RPMI8226 (cell line): ENCODE measurements at regions not wholly inside any gene's neighbourhood (a gene's known extent, or its start where the extent isn't known, plus 50 kb on each side); places are given as distances from the start of the nearest gene placed in this dataset.

Source experiments
- DNase-seq: peaks from one replicate; pipeline ENCODE4 v3.0.0-alpha.2; 2015

- DNase-seq = no peak
Measured at GRCh38 chr14:42248131-42248530, 641.5 kb downstream of the LRFN5 start.

DNA sequence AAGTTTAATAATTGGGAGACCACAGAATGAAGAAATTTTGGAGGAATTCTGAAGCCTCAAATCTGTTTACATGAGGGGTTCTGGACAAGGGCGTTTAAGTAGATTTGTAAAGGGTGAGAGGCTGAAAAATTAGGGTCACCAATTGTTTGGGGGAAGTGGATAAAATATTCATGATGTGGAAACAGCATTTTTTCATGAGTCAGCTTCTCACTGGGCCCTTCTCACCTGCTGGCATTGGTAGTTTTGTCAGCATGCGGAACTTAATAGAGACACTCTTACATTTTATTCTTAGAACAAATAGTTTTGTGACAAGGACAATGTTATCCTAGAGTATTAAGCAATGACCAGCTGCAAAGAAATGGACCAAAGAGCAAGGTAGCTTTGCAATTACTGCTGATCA lies 634.4 kb downstream of the LRFN5 start:
- no peak for DNase-seq

- DNase-seq = no peak
Measured at GRCh38 chr14:42229976-42230375, 623.3 kb downstream of the LRFN5 start.

DNA sequence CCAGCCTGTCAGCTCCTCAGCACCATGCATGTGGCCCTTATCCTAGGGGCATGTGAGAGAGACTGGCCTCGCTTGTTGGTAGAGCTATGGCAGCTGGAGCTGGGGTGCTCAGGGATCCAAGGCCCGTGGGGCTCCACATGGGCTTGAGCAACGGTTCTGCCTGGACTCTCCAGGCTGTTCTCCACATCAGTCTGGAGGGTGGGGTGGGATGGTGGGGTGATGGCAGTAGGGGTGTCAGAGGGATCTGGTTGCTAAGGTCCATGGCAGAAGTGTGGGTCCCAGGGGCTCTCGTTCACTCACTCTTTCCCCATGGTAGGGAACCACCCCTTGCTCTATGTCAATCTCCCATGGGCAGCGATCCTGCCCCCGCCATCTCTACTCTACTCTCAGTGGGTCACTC lies 622.6 kb downstream of the LRFN5 start:
- DNase-seq = no peak

DNA sequence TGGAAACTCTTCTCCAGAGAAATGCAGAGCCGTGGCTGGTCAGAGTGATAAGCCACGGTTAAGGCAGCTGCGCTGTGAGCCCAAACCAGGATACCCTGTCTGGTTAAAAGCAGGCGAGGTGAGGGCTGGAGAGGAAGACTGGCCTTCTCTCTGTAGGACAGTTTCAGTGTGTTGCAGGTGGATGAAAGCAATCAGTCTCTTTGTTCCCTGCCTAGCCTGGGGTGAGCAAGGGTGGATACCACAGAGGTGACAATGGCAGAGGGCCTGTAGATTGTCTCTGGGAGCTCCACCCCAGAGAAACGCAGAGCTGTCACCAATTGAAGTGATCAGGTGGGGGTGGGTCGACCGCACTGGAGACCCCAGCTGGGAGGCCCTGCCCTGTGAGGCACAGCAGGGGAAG lies 621.9 kb downstream of the LRFN5 start:
- DNase-seq = no peak

DNA sequence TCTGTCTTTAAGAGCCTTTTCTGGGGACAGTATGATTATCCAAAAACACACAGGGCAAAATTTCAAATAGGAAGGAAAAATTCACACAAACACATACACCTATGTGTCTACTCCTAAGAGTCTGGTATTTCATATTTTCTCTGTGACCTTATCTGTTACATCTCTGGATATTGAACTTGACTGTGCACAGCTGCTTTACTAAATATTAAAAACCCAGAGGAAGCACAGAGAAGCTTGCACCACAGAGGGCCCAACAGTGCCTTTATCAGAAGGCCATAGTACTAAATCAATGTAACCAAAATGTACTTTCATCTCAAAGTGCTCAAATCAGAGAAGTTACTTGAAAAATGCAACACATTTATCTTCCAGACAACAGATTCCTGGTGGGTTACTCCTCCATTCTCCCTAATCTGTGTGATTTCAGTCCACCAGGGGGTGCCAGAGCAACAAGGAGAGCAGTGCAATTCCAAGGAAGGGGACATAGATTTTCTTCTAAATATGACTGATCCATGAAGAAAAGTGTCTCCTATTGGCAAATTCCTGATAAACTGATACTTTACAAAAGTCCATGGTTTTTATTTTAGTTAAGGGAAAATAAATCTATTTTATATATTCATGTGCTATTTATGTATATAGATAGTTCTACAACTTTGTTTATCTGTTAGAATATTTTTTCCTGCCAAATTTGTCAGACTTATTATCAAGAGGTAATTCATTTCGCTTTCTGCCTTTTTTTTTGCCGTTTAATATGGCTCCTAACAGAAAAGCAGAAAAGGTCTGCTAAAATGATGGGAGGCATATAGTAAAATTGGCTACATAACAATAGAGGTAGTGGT lies 617.6 kb downstream of the LRFN5 start:
- DNase-seq = peak; percentile 46

- DNase-seq = peak; percentile 82
Measured at GRCh38 chr14:42222924-42223471, 616.3 kb downstream of the LRFN5 start.

GRCh38 chr14:42214981-42215491 lies 608.4 kb downstream of the LRFN5 start:
- DNase-seq = no peak

GRCh38 chr14:42200957-42201356 lies 594.3 kb downstream of the LRFN5 start:
- no peak for DNase-seq

GRCh38 chr14:42198010-42198409 lies 591.3 kb downstream of the LRFN5 start:
- no peak for DNase-seq

DNA sequence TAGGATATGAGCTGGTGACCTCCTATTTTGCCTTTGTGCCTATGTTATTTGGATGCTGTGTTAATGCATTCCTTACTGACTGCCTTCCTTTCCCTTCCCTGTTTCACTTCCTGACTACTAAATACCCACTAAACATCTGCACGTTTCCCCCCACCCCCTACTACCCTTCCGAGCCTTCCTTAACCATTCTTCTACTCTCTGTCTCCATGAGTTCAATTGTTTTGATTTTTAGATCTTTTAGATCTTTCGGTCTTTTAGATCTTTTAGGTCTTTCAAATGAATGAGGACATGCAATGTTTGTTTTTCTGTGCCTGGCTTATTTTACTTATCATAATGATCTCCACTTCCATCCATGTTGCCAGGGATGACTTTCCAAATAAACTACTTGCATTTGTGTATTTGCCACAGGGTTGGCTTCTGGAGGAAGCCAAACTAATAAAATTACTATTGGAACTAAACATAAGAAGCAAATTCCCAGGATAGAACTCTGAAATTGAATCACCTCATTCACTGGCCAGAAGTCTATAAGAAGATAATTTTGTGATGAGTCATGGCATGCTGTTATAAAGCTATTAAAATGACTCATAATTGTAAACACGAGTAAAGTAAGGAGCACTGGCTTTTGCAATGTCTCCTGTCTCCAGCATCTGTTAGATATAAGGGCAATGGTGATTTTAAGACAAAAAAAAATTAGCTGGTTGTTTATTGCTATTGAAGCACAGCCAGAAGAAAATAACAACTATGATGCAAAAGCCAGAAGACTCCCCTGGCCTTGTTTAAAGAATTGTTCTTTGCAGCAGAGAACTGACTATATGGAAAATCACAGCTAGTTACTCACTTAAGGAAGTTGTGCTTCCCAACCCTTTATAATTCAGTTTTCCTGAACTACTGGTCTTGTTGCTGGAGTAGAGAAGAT lies 586.3 kb downstream of the LRFN5 start:
- DNase-seq = no peak

DNA sequence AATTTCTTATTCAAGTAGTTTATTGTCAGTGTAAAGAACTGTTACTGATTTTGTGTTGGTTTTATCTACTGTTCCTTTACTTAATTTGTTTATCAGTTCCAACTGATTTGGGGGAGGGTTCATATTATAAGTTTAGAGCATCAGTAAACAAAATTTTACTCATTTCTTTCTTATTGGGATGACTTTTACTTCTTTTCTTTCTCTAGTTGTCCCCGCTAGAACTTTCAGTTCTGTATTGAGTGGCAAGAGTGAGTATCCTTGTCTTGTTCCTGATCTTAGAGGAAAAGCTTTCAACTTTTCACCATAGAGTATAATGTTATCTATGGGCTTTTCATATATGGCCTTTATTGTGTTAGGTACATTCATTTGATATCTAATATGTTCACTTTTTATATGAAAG lies 584.1 kb downstream of the LRFN5 start:
- DNase-seq = no peak

GRCh38 chr14:42187846-42188245 lies 581.2 kb downstream of the LRFN5 start:
- no peak for DNase-seq

GRCh38 chr14:42185718-42186117 lies 579.0 kb downstream of the LRFN5 start:
- no peak for DNase-seq

- DNase-seq = no peak
Measured at GRCh38 chr14:42174357-42174756, 567.7 kb downstream of the LRFN5 start.

DNA sequence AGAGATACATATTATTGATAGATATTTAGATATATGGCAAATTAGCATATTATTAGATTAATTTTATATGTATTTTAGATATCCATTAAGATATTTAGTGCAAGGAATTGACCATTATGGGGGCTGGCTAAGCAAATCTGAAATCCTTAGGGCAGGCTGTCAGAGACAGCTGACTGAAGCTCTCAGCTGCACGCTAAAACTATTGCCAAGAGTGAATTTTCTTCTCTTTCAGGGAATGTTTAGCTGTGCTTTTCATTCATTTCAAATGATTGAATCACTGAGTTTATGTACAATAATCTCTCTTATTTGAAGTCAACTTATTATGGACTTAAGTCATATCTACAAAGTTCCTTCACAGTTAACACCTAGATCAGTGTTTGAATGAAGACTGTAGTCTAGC lies 566.5 kb downstream of the LRFN5 start:
- DNase-seq = no peak

DNA sequence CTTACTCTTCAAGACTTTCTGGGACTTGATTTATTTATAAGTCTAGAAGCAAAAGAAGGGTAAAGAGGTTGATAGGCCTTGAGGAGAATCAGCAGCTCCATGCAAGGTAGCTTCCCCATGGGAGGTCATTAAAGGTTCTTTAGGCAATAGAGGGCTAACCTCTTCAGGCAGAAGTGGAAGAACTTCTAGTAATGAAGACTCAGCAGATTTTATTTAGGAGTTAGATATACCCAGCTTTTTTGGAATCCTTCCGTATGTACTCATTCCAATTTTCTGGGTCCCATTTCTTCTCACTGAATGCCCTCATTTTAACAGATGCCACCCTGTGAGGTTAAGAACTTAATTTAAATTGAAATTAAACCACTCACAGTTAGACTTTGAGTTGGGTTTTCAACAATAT lies 565.6 kb downstream of the LRFN5 start:
- no peak for DNase-seq

DNA sequence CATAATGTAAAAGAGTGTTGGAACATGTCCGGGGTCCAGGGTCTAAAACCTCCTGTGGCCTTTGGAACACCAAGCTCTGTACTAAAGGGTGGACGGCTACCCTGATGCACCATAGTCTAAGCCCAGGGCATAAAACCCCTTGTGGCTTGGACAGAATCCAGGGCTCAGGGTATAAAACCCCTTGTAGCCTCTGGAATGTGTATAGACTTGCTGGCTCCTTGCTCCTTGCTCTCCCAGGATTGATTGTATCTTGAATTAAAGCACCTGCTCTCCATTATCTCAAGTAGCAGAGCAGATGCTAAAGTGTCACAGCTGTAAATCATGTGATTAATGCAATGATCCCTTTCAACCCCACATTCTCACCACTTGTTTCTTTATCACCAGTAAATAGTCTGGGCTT lies 556.5 kb downstream of the LRFN5 start:
- no peak for DNase-seq

GRCh38 chr14:42159138-42159537 lies 552.5 kb downstream of the LRFN5 start:
- no peak for DNase-seq

DNA sequence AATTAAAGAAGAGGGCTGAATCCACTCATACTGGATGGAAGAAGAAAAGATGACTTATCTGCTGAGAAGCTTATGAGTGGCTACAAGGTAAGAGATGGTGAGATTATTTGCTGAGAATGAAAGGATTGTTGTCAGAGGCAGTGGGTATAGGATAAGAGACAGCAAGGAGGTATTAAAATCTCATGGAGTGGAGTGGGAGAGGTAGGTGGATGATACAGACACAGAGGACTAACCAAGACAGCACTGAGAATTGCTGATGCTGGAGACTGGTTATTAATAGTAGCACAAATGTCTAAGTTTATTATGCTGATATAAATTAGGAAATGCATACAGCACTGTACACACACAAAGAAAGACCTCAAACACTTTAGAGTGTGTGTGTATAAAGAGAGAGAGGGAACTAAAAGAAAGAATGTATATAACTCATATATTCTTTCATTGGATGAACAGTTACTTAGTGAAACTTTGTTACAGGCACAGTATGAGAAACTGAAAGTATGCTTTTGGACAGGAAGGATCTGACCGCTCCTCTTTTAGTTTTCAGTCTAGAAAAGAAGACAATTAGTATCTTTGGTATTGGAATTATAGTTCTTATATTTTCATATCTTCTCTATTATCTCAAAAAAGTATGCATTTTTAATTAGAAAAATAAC lies 543.1 kb downstream of the LRFN5 start:
- peak; percentile 2 for DNase-seq

GRCh38 chr14:42145766-42146165 lies 539.1 kb downstream of the LRFN5 start:
- DNase-seq = no peak

DNA sequence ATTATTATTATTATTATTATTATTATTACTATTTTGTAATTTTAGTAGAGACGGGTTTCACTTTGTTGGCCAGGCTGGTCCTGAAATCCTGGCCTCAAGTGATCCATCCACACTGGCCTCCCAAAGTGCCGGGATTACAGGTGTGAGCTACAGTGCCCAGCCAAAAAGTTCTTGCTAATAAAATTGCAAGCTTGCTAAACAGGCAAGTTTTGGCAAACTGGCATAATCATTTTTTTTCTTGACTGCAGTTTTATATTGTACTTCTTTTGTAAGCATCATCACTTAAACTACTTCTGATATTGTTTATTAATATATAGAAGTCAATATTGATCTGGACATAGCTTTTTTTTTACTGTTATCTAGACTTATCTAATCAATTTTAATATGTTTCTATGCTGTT lies 536.4 kb downstream of the LRFN5 start:
- DNase-seq = no peak

DNA sequence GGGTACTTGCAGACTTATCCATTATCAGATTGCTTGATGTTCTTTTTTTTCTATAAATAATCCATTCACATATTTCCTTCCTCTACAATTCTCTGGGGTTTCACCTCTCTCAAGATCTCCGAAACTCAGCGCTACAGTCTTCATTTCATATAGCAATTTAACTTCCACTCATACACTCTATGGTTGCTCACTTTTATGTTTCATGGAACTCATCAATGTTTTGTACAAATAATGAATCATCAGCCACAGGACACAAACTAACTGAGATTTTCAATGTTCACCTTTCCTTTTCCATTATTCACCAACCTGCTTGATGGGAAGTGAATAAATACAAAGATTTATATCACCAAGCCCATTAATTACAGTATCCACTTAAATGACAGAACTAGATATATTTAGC lies 534.7 kb downstream of the LRFN5 start:
- DNase-seq = no peak
